Spleen (tissue), 11 donors: ENCODE measurements at regions not wholly inside any gene's neighbourhood (a gene's known extent, or its start where the extent isn't known, plus 50 kb on each side); places are given as distances from the start of the nearest gene placed in this dataset.

ENCODE experiments used
- DNase-seq: peaks from one replicate; pipeline ENCODE4 v3.0.0-alpha.2; 2020
- H3K27ac ChIP-seq, 8 donors: fragments of 200-600 bp; sonication (generic) in 7 of 8; 1 replicate in 4 of 8; 2 replicates in 4 of 8; pipeline versions ENCODE4 v1.5.0 to v1.8.0; 2016 to 2021; ENCODE audit warnings: inconsistent platforms in 4 of 8, mild to moderate bottlenecking in 4 of 8, moderate library complexity in 1 of 8
- H3K27me3 ChIP-seq, 7 donors: fragments of 200-600 bp; sonication (generic) in 6 of 7; replicated peaks in 1 of 7; 1 replicate in 4 of 7; 2 replicates in 3 of 7; pipeline versions ENCODE4 v1.5.0 to v1.8.0; 2016 to 2021; ENCODE audit warnings: inconsistent platforms in 3 of 7, mild to moderate bottlenecking in 1 of 7
- H3K36me3 ChIP-seq, 6 donors: fragments of 200-600 bp; sonication (generic) in 5 of 6; 1 replicate in 4 of 6; 2 replicates in 2 of 6; pipeline versions ENCODE4 v1.5.0 to v1.8.0; 2016 to 2021; ENCODE audit warnings: inconsistent platforms in 2 of 6
- H3K4me1 ChIP-seq, 6 donors: fragments of 200-600 bp; sonication (generic) in 5 of 6; 1 replicate in 3 of 6; 2 replicates in 3 of 6; pipeline versions ENCODE4 v1.5.0 to v1.8.0; 2016 to 2021; ENCODE audit warnings: inconsistent platforms in 3 of 6
- H3K4me3 ChIP-seq, 8 donors: fragments of 200-600 bp; sonication (generic) in 7 of 8; 1 replicate in 4 of 8; 2 replicates in 4 of 8; pipeline versions ENCODE4 v1.5.0 to v1.8.0; 2016 to 2021; ENCODE audit warnings: inconsistent platforms in 4 of 8, mild to moderate bottlenecking in 4 of 8, moderate library complexity in 2 of 8
- H3K9me3 ChIP-seq, 8 donors: fragments of 200-600 bp; sonication (generic) in 7 of 8; 1 replicate in 4 of 8; 2 replicates in 4 of 8; pipeline versions ENCODE4 v1.5.0 to v1.8.0; 2016 to 2021; ENCODE audit warnings: inconsistent platforms in 4 of 8
- POLR2A ChIP-seq, 3 donors: fragments of 450-650 bp; IDR thresholded peaks; one replicate each; pipeline ENCODE4 v1.5.1; 2017; ENCODE audit warnings: antibody characterized with exemption in 3 of 3, mild to moderate bottlenecking in 1 of 3
- POLR2AphosphoS5 ChIP-seq, 3 donors: sonication (generic); formaldehyde crosslinking; IDR thresholded peaks; one replicate each; pipeline ENCODE4 v1.5.1; 2017; ENCODE audit warnings: antibody characterized with exemption in 3 of 3
- WGBS, 5 donors: extraction: QIAGEN DNeasy Blood & Tissue Kit in 3 of 5; methylation state at CpG; one replicate each; pipeline versions ENCODE4 v1.1.5 to v1.1.7; 2013 to 2018; 5-methylcytosine and 5-hydroxymethylcytosine counted together
- intact Hi-C: fragments of 100-400 bp; cut with DNase I; formaldehyde crosslinking; loops from one replicate; pipeline ENCODE4 v1.15.0; 2023; ENCODE audit warnings: low total_unique reads
- TF ChIP-seq, protein P1 (sequence below), 11 experiments: fragments of 200-600 bp in 7 of 11; fragments of 450-650 bp in 4 of 11; sonication (generic) in 4 of 11; IDR thresholded peaks in 8 of 11; conservative IDR thresholded peaks in 3 of 11; 1 replicate in 7 of 11; 2 replicates in 4 of 11; pipeline versions ENCODE4 v1.4.0 to v1.8.0; 2016 to 2021; ENCODE audit warnings: antibody characterized with exemption in 11 of 11, inconsistent platforms in 4 of 11, mild to moderate bottlenecking in 1 of 11
- donor health status: healthy with polysubstance abuse.
- donor health status: DM: no; HTN: no; CAD: no; lungs with moderate emphysema.
- donor health status: DM: no; HTN: no; CAD: no.
- donor health status: Bipolar disorder and iron deficiency.
- donor health status: healthy.
- donor health status: DM: no; HTN: no; CAD: no.
- donor health status: DM: yes; HTN: yes; CAD: no.

DNA sequence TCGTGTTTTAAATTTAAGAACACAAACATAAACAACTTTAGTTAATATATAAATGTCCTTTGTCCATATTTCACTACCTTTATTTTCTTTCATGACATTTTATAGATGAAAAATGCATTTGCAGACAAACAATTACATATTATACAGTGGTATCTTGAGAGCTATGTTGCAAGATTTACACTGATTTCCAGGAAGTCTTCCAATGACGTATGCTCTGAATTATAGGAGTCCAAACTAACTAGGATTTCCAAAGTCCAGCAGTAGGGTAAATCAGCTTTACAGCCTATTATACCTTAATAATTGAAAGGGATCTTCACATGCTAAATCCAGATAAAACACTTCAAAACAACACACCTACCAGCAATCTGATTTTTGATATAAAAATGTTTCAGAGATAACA lies 69.4 kb downstream of the HYCC1 start:
- WGBS, 5 donors: 78 to 93% (median 89%) methylated on average over 2 of the region's 2 CpGs
- Histone ChIP-seq H3K4me3 (no peak overlapping the region), H3K9me3 (no peaks in the 10 kb centered on the region), H3K4me1 (no peaks in the 10 kb centered on the region), H3K36me3 (peaks cover 0 to 29% (median 4%) of the 10 kb centered on the region in 6 donors), H3K27ac (no peak overlapping the region), H3K27me3 (no peaks in the 10 kb centered on the region)
- DNase-seq: no peak
- TF ChIP-seq, protein P1, sequence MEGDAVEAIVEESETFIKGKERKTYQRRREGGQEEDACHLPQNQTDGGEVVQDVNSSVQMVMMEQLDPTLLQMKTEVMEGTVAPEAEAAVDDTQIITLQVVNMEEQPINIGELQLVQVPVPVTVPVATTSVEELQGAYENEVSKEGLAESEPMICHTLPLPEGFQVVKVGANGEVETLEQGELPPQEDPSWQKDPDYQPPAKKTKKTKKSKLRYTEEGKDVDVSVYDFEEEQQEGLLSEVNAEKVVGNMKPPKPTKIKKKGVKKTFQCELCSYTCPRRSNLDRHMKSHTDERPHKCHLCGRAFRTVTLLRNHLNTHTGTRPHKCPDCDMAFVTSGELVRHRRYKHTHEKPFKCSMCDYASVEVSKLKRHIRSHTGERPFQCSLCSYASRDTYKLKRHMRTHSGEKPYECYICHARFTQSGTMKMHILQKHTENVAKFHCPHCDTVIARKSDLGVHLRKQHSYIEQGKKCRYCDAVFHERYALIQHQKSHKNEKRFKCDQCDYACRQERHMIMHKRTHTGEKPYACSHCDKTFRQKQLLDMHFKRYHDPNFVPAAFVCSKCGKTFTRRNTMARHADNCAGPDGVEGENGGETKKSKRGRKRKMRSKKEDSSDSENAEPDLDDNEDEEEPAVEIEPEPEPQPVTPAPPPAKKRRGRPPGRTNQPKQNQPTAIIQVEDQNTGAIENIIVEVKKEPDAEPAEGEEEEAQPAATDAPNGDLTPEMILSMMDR (IDR thresholded peaks at IDR 0.05 in 8 of 11, conservative IDR thresholded peaks at IDR 0.05 in 3 of 11): no peak
- TF ChIP-seq POLR2AphosphoS5 (IDR thresholded peaks at IDR 0.05) (no peak), POLR2A (IDR thresholded peaks at IDR 0.05) (no peak)
- intact Hi-C loops: no loop called here

DNA sequence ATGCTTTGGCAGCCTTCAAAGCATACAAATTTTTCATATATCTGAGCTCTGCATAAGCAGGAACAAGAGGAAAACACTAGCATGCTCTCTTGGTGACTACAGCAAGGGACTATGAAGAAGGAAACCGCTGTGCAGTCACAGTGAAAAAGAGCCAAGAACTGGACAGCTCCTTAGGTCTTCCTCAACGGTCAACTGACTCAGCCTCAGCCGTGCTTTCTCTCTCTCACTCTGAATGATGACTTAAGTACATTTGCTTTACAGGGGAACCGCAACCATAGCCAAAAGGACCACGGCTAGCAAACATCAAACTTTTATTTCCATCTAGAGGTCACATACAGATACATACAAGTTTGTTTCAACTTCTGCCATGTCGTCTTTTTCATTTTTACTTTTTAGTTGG lies 69.9 kb downstream of the HYCC1 start:
- 75 to 87% (median 85%) methylated on average over 6 of the region's 6 CpGs for WGBS, 5 donors
- TF ChIP-seq POLR2AphosphoS5 (IDR thresholded peaks at IDR 0.05) (no peak), POLR2A (IDR thresholded peaks at IDR 0.05) (no peak)
- TF ChIP-seq, protein P1 (IDR thresholded peaks at IDR 0.05 in 8 of 11, conservative IDR thresholded peaks at IDR 0.05 in 3 of 11): no peak
- intact Hi-C loops: no loop called here
- H3K27ac ChIP-seq: no peak overlapping the region
- DNase-seq: no peak
- H3K36me3 ChIP-seq: peaks cover 0 to 29% (median 4%) of the 10 kb centered on the region in 6 donors
- H3K9me3 ChIP-seq: no peaks in the 10 kb centered on the region
- no peaks in the 10 kb centered on the region for H3K27me3 ChIP-seq
- no peaks in the 10 kb centered on the region for H3K4me1 ChIP-seq
- no peak overlapping the region for H3K4me3 ChIP-seq

DNA sequence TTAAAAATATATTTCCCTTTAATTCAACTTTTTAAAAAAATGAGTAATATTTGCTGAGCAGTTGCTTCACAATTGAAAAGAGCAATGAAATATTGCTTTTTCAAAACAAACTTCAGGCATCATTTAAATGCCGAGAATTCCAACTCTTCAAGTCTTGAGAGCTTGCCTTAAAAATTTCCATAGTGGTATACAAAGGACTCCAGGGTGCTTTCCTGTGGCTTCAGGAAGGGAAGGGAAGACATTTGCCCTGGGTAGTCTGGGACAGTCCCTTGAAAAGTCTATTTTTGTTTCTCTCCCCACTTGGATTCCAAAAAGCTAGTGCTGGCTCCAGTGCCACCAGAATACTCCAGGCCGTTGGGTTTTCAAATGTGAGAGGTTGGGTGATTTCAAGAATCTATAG lies 71.7 kb downstream of the HYCC1 start:
- WGBS, 5 donors: 67 to 92% (median 82%) methylated on average over 2 of the region's 2 CpGs
- Histone ChIP-seq H3K9me3 (no peaks in the 10 kb centered on the region), H3K36me3 (peaks cover 0 to 29% (median 4%) of the 10 kb centered on the region in 6 donors), H3K4me3 (no peak overlapping the region), H3K27ac (no peak overlapping the region), H3K4me1 (no peaks in the 10 kb centered on the region), H3K27me3 (no peaks in the 10 kb centered on the region)
- no peak for DNase-seq
- intact Hi-C loops: no loop called here
- TF ChIP-seq POLR2AphosphoS5 (IDR thresholded peaks at IDR 0.05) (no peak), POLR2A (IDR thresholded peaks at IDR 0.05) (no peak)
- TF ChIP-seq, protein P1 (IDR thresholded peaks at IDR 0.05 in 8 of 11, conservative IDR thresholded peaks at IDR 0.05 in 3 of 11): no peak

DNA sequence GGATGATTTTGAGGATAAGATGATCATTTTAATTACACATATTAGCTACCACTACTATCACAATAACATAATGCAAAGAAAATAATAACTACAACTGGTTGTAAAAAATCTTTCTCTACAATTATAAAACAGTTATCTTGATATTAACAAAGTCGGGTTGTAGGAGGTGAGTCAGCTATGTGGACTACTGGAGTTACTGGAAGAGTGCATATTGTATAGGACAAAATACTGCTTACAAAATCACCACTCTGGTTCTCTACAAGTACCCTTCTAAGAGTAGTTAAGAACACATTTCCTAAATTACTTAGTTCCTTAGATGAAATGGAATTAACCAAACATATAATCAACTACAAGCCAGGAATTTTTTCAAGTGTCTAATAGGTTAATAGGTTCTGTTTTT lies 74.1 kb downstream of the HYCC1 start:
- intact Hi-C loops: no loop called here
- Histone ChIP-seq H3K27ac (no peak overlapping the region), H3K9me3 (no peaks in the 10 kb centered on the region), H3K27me3 (no peaks in the 10 kb centered on the region), H3K4me1 (no peaks in the 10 kb centered on the region), H3K36me3 (peaks cover 0 to 12% (median 0%) of the 10 kb centered on the region in 6 donors), H3K4me3 (no peak overlapping the region)
- WGBS, 5 donors: 90 to 98% (median 95%) methylated on average over 1 of the region's 1 CpG
- TF ChIP-seq POLR2A (IDR thresholded peaks at IDR 0.05) (no peak), POLR2AphosphoS5 (IDR thresholded peaks at IDR 0.05) (no peak)
- TF ChIP-seq, protein P1 (IDR thresholded peaks at IDR 0.05 in 8 of 11, conservative IDR thresholded peaks at IDR 0.05 in 3 of 11): no peak
- no peak for DNase-seq
